Stomach (tissue), 4 donors: ENCODE measurements at regions not wholly inside any gene's neighbourhood (a gene's known extent, or its start where the extent isn't known, plus 50 kb on each side); places are given as distances from the start of the nearest gene placed in this dataset.

Experiments used
- EP300 ChIP-seq: sonication (generic); formaldehyde crosslinking; IDR thresholded peaks from one replicate; pipeline ENCODE4 v1.6.1; 2017; ENCODE audit warnings: antibody characterized with exemption
- POLR2AphosphoS5 ChIP-seq, 3 donors: sonication (generic); formaldehyde crosslinking; IDR thresholded peaks; one replicate each; pipeline ENCODE4 v1.6.1; 2016; ENCODE audit warnings: antibody characterized with exemption in 3 of 3
- TF ChIP-seq, protein P1 (sequence below), 7 experiments: fragments of 450-650 bp in 4 of 7; fragments of 200-600 bp in 3 of 7; sonication (generic) in 3 of 7; IDR thresholded peaks; one replicate each; pipeline ENCODE4 v1.5.1; 2016 to 2019; ENCODE audit warnings: antibody characterized with exemption in 7 of 7, control low read depth in 2 of 7, mild to moderate bottlenecking in 1 of 7

DNA sequence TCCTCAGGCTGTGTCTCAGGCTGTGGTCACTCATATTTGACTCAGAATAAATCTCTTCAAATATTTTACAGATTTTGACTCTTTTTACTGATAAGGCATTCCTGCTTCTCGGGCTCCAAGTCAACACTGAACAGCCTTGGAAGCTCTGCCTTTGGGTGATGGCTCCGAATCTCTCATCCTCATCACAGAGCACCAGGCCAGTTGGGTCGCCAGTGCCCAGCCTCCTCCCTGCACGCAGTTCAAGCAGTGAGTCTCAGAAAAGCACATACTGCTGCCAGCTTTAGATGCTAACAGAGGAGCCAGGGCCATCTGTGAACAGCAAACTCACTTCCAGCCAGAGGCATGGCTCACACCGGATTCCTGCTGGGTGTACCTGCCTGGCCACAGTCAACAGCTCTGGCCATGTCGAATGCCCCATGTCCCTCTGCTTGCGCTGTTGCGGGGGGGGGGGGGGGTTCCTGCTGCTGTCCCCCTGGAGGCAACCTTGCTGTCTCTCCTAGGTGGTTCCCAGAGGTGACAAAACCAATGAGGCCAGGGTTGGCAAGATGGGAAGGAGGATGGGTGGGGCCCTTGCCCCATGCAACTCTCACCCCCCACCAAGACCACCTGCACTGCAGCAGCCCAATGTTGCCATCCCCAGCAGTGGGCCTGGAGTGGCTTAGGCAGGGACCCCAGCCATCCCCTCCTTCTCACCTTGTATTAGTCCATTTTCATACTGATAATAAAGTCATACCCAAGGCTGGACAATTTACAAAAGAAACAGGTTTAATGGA, 248.8 kb downstream of the ERMARD start:
- TF ChIP-seq, protein P1, sequence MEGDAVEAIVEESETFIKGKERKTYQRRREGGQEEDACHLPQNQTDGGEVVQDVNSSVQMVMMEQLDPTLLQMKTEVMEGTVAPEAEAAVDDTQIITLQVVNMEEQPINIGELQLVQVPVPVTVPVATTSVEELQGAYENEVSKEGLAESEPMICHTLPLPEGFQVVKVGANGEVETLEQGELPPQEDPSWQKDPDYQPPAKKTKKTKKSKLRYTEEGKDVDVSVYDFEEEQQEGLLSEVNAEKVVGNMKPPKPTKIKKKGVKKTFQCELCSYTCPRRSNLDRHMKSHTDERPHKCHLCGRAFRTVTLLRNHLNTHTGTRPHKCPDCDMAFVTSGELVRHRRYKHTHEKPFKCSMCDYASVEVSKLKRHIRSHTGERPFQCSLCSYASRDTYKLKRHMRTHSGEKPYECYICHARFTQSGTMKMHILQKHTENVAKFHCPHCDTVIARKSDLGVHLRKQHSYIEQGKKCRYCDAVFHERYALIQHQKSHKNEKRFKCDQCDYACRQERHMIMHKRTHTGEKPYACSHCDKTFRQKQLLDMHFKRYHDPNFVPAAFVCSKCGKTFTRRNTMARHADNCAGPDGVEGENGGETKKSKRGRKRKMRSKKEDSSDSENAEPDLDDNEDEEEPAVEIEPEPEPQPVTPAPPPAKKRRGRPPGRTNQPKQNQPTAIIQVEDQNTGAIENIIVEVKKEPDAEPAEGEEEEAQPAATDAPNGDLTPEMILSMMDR (IDR thresholded peaks at IDR 0.05) = no peak
- TF ChIP-seq POLR2AphosphoS5 (IDR thresholded peaks at IDR 0.05) (no peak), EP300 (no peak)
